ENCODE measurements at regions not wholly inside any gene's neighbourhood (a gene's known extent, or its start where the extent isn't known, plus 50 kb on each side); places are given as distances from the start of the nearest gene placed in this dataset.

- no peak overlapping the region for H3K4me3 ChIP-seq (ENCODE audit: low read length)
- DNase-seq (ENCODE audit: low read depth), result no peak
- no peak for TF ChIP-seq CTCF (IDR thresholded peaks at IDR 0.05; ENCODE audit: insufficient read depth, low read depth, low read length, missing control alignments)
Measured at GRCh38 chr22:44384563-44385295, 72.0 kb upstream of the SHISAL1 start.

- DNase-seq (ENCODE audit: low read depth), result no peak
- H3K4me3 ChIP-seq (ENCODE audit: low read length), result no peak overlapping the region
- no peak for TF ChIP-seq CTCF (IDR thresholded peaks at IDR 0.05; ENCODE audit: insufficient read depth, low read depth, low read length, missing control alignments)
Measured at GRCh38 chr22:44383652-44384562, 71.2 kb upstream of the SHISAL1 start.

- no peak for DNase-seq (ENCODE audit: low read depth)
- no peak for TF ChIP-seq CTCF (IDR thresholded peaks at IDR 0.05; ENCODE audit: insufficient read depth, low read depth, low read length, missing control alignments)
- no peak overlapping the region for H3K4me3 ChIP-seq (ENCODE audit: low read length)
Measured at GRCh38 chr22:44383064-44383575, 70.4 kb upstream of the SHISAL1 start.

GRCh38 chr22:44382116-44383038, 69.6 kb upstream of the SHISAL1 start:
- no peak overlapping the region for H3K4me3 ChIP-seq (ENCODE audit: low read length)
- TF ChIP-seq CTCF (IDR thresholded peaks at IDR 0.05; ENCODE audit: insufficient read depth, low read depth, low read length, missing control alignments), result no peak
- no peak for DNase-seq (ENCODE audit: low read depth)

GRCh38 chr22:44381761-44382115, 69.0 kb upstream of the SHISAL1 start:
- no peak for TF ChIP-seq CTCF (IDR thresholded peaks at IDR 0.05; ENCODE audit: insufficient read depth, low read depth, low read length, missing control alignments)
- no peak overlapping the region for H3K4me3 ChIP-seq (ENCODE audit: low read length)
- no peak for DNase-seq (ENCODE audit: low read depth)

- H3K4me3 ChIP-seq (ENCODE audit: low read length), result no peak overlapping the region
- no peak for DNase-seq (ENCODE audit: low read depth)
- TF ChIP-seq CTCF (IDR thresholded peaks at IDR 0.05; ENCODE audit: insufficient read depth, low read depth, low read length, missing control alignments), result no peak
Measured at GRCh38 chr22:44380756-44381486, 68.2 kb upstream of the SHISAL1 start.
